Activated T-helper 2 cell treated with anti-CD3 and anti-CD28 coated beads, Interferon-gamma antibody, Interleukin-2, Interleukin-4, amounts not matched to agents 10 μg/mL and 5 μg/mL and 100 μg/mL, durations not matched to agents 14 hours and 24 hours and 36 hours (primary cell): ENCODE measurements at regions not wholly inside any gene's neighbourhood (a gene's known extent, or its start where the extent isn't known, plus 50 kb on each side); places are given as distances from the start of the nearest gene placed in this dataset.
"Not testable (repeated sequence)": the region's sequence is repeated elsewhere in the genome, so short reads cannot be mapped to it uniquely, and the experiment has no call there.

Experiments used
- DNase-seq: peaks from one replicate; pipeline ENCODE4 v3.0.0; 2021; ENCODE audit warnings: low spot score
- H3K27ac Mint-ChIP-seq: one replicate; pipeline ENCODE4 v1.8.0; 2021; ENCODE audit warnings: mixed read lengths
- H3K27me3 Mint-ChIP-seq: one replicate; pipeline ENCODE4 v1.8.0; 2021; ENCODE audit warnings: low read depth, mixed read lengths
- H3K36me3 Mint-ChIP-seq: one replicate; pipeline ENCODE4 v1.8.0; 2021; ENCODE audit warnings: low read depth, mixed read lengths
- H3K4me1 Mint-ChIP-seq: one replicate; pipeline ENCODE4 v1.8.0; 2021; ENCODE audit warnings: low read depth, mixed read lengths
- H3K4me3 Mint-ChIP-seq: one replicate; pipeline ENCODE4 v1.8.0; 2021; ENCODE audit warnings: low read depth, mild to moderate bottlenecking, moderate library complexity, mixed read lengths
- H3K9me3 Mint-ChIP-seq: one replicate; pipeline ENCODE4 v1.8.0; 2021; ENCODE audit warnings: mixed read lengths
- intact Hi-C: fragments of 100-400 bp; cut with micrococcal nuclease; formaldehyde crosslinking; loops from one replicate; pipeline ENCODE4 v1.15.1; 2023

DNA sequence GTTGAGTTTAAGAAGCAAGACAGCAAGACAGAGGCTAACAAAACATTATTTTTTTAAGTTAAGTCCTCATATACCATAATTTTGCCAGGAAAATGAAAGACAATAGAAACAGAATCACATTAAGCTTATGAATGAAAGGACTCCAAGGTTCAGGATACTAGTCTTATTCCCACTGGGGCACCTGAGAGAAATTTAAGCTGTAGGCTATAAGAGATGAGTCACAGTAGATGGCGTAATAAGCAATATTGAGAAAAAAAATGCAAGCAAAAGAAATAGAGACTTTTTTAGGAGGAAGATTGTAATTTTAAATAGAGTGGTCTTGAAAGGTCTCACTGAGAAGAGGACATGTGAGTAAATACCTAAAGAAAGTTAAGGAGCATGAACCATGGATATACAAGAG, 57.1 kb upstream of the KIF2B start:
- H3K27ac Mint-ChIP-seq: no peak overlapping the region
- no peaks in the 10 kb centered on the region for H3K27me3 Mint-ChIP-seq
- no peaks in the 10 kb centered on the region for H3K36me3 Mint-ChIP-seq
- H3K9me3 Mint-ChIP-seq: peaks cover 43% of the 10 kb centered on the region
- no peak overlapping the region for H3K4me3 Mint-ChIP-seq
- no peak for DNase-seq
- intact Hi-C loops: no loop called here
- no peaks in the 10 kb centered on the region for H3K4me1 Mint-ChIP-seq

DNA sequence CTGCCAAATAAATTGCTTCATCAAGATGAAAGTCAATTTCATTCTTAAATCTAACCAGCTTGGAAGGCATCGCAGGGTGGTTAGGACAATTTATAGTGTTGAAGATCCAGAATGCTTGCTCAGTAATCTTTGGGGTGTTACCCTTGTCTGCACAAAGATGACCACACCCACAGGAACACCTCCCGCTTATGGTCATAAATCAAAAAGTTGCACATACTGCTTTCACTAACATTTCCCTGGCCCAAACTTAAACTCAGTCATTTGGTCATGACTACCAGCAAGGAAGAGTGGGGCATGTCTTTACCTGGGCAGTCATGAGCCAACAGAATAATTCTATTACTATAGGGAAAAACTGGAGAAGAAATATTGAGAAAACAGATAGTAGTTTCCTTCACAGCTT, 57.6 kb upstream of the KIF2B start:
- no peaks in the 10 kb centered on the region for H3K36me3 Mint-ChIP-seq
- peaks cover 43% of the 10 kb centered on the region for H3K9me3 Mint-ChIP-seq
- H3K27ac Mint-ChIP-seq: no peak overlapping the region
- intact Hi-C loops: no loop called here
- H3K4me3 Mint-ChIP-seq: no peak overlapping the region
- H3K27me3 Mint-ChIP-seq: no peaks in the 10 kb centered on the region
- no peak for DNase-seq
- H3K4me1 Mint-ChIP-seq: no peaks in the 10 kb centered on the region

DNA sequence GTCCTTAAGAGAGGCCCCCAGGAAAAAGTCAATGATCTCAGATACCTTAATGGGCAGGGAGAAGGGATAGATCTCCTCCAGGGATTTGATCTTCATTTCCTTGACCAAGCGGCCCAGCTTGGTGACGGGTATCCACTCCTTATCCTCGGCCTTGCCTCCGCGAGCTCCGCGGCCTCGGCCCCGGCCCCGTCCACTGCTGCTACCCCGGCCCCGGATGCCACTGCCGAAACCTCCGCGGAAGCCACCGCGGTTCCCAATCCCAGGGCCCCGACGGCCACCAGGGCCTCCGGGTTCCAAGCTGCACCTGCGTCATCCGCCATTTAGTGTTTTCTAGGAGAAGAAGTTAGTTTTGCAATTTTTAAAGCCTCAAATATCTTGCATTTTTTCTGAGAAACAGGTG, 65.2 kb upstream of the KIF2B start:
- no peaks in the 10 kb centered on the region for H3K4me1 Mint-ChIP-seq
- DNase-seq: no peak
- H3K36me3 Mint-ChIP-seq: no peaks in the 10 kb centered on the region
- intact Hi-C loops: no loop called here
- no peak overlapping the region for H3K4me3 Mint-ChIP-seq
- H3K27ac Mint-ChIP-seq: no peak overlapping the region
- H3K27me3 Mint-ChIP-seq: no peaks in the 10 kb centered on the region
- peaks cover 30% of the 10 kb centered on the region for H3K9me3 Mint-ChIP-seq

DNA sequence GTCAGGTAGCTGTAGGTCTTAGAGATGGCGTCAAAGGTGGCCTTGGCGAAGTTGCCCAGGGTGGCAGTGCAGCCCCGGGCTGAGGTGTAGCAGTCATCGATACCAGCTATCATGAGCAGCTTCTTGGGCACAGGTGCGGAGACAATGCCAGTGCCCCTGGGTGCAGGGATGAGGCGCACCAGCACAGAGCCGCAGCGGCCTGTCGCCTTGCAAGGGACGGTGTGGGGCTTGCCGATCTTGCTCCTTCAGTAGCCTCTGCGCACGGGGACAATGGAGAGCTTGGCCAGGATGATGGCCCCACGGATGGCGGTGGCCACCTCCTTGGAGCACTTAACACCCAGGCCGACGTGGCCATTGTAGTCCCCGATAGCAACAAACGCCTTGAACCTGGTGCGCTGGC, 65.6 kb upstream of the KIF2B start:
- H3K36me3 Mint-ChIP-seq, H3K27me3 Mint-ChIP-seq, H3K27ac Mint-ChIP-seq, H3K4me1 Mint-ChIP-seq, H3K4me3 Mint-ChIP-seq, intact Hi-C loops, DNase-seq: not testable (repeated sequence)
- peaks cover 30% of the 10 kb centered on the region for H3K9me3 Mint-ChIP-seq

DNA sequence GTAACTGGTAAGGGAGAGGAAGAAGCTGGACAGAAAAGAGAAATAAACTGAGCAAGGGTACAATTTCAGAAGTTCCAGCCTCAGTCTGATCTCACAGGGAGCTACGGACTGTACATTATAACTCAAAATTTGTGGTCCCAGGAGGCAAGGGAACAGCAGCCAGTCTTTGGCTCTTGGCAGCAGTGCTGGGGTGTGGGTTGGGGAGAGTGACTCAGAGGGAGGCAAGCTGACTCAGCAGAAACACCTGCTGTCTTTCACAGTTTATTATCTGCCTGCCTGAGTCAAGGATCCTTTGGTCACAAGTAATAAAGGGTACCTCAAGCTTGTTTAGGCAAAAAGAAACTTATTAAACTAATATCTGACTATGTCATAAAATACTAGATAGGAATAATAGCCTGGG, 73.5 kb upstream of the KIF2B start:
- H3K9me3 Mint-ChIP-seq: peaks cover 21% of the 10 kb centered on the region
- intact Hi-C loops: no loop called here
- H3K36me3 Mint-ChIP-seq: no peaks in the 10 kb centered on the region
- H3K4me1 Mint-ChIP-seq: no peaks in the 10 kb centered on the region
- H3K27ac Mint-ChIP-seq: no peak overlapping the region
- no peak overlapping the region for H3K4me3 Mint-ChIP-seq
- no peaks in the 10 kb centered on the region for H3K27me3 Mint-ChIP-seq
- DNase-seq: no peak

DNA sequence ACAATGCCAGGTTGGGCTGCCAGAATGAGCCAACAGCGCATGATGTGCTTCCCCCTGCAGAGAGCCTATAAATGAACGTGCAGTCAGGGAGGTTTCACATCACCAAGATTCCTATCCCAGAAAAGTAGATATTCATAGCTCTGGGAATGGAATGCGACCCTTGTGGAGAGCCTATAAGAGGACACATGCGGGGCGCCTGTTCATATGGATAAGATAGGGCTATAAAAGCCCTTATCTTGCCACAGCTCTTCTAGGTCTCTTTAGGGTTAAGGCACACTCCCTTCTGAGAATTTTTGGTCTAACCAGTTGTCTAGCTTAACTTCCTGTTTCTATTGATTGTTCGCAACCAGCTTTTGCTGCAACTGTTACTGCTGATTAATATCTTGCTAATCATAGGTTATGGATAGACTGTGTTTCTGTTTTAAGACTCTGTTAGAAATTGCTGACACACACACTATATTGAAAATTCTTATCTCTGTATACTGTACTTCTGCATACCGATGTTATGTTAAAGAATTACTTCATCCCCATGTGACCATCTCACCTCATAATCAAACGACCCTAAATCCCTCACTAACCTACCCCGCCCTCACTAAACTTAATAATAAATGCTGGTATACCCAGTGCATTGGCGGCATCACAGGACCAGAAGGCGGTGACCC, 74.4 kb upstream of the KIF2B start:
- H3K27ac Mint-ChIP-seq, H3K36me3 Mint-ChIP-seq, H3K4me1 Mint-ChIP-seq, H3K4me3 Mint-ChIP-seq, DNase-seq, intact Hi-C loops, H3K27me3 Mint-ChIP-seq: not testable (repeated sequence)
- peaks cover 18% of the 10 kb centered on the region for H3K9me3 Mint-ChIP-seq

DNA sequence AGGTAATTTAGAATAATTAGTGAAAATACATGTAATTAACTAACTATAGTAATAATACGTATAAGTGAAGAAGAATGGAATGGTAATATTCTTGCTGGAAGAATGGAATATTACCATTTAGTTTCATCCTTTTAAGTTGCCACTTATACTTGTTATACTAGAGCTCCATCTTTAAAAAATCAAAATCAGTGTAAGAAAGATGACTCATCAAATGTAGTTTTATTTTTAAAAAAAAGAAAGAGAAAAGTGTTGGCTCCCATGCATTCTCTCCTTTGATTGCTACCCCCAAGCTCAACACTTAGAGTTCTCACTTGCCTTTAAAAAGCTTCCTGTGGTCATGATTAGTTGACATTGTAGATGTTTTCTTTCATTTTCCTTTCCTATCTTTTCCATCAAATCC, 82.4 kb upstream of the KIF2B start:
- intact Hi-C loops: no loop called here
- peaks cover 47% of the 10 kb centered on the region for H3K9me3 Mint-ChIP-seq

DNA sequence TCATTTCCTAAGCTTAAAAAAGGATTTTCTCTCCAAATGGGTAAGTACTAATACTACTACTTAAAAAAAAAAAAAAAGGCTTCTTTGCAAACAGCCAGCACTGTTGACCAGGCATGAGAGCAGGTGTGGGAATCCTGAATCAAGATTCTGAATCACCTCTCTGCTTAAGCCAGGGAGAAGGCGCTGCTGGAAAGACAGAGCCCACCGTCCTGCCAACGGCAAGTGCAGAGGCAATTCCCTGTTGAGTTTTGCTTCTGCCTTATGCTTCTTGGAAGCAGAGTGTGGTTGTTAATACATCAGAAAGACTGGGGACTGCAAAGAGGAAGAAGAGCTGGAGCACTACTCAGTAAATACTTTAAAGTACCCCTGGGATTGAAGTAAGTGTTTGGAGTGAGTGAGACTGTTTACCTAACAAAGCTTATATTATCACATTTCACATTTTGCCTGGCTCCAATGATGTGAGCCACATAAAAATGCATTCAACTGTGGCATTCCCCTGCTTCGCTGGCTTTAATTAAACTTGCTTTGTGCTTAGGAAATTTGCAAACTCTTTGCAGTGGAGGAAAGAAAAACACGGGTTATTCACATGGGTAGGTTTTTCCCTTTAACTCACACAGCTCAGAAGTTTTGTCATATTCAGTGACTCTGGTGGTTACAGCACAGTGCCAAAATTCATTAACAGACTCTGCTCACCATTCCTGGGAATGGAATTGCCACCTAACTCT, 86.0 kb upstream of the KIF2B start:
- Mint-ChIP-seq H3K27me3 (no peaks in the 10 kb centered on the region), H3K27ac (no peak overlapping the region), H3K9me3 (peaks cover 51% of the 10 kb centered on the region), H3K4me3 (no peak overlapping the region), H3K4me1 (no peaks in the 10 kb centered on the region), H3K36me3 (no peaks in the 10 kb centered on the region)
- intact Hi-C loops: no loop called here
- no peak for DNase-seq

More for the DNA sequence above, 82.4 kb upstream of the KIF2B start:
- Mint-ChIP-seq H3K36me3 (no peaks in the 10 kb centered on the region), H3K27ac (no peak overlapping the region), H3K27me3 (no peaks in the 10 kb centered on the region), H3K4me3 (no peak overlapping the region), H3K4me1 (no peaks in the 10 kb centered on the region)
- DNase-seq: no peak

DNA sequence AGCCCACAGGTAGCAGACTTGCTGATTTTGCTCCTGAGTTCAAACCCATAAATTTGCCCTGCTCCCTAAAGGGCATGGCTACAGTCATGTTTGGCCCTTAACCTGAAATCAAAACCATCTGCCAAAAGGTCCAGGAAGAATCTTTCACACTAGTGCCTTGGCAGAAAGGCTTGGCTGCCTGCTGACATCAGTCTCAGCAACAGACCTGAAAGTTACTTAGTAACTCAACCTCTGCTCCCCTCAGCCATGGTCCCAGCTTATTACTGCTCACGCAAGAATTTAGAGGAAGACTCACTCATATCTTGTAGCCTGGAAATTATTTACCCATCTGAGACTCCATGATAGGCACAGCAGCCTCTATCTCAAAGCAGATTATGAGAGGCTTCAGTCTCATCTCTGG, 98.0 kb upstream of the KIF2B start:
- peaks cover 29% of the 10 kb centered on the region for H3K9me3 Mint-ChIP-seq
- H3K4me1 Mint-ChIP-seq: no peaks in the 10 kb centered on the region
- no peak overlapping the region for H3K4me3 Mint-ChIP-seq
- H3K27ac Mint-ChIP-seq: no peak overlapping the region
- DNase-seq: no peak
- no peaks in the 10 kb centered on the region for H3K27me3 Mint-ChIP-seq
- intact Hi-C loops: no loop called here
- H3K36me3 Mint-ChIP-seq: no peaks in the 10 kb centered on the region

DNA sequence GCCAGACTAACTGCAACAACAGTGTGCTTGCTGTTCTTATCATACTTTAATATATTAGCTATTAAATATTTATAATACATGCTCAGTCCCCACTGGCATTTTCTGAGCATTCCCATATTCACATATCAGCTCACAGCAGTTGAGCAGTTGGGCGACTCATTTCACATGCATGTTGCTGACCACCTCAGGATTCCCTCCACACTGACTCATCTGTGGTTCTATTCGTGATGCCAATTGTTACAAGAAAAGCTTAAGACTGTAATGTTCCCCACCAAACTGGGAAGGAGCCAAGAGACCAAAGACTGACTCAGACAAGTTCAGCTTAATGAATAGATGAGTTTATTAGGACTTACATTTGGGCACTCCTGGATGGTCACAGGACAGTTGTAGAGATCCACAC, 100.3 kb upstream of the KIF2B start:
- Mint-ChIP-seq H3K4me1 (no peaks in the 10 kb centered on the region), H3K27me3 (no peaks in the 10 kb centered on the region), H3K27ac (no peak overlapping the region), H3K36me3 (no peaks in the 10 kb centered on the region), H3K4me3 (no peak overlapping the region), H3K9me3 (peaks cover 24% of the 10 kb centered on the region)
- DNase-seq: no peak
- intact Hi-C loops: no loop called here

DNA sequence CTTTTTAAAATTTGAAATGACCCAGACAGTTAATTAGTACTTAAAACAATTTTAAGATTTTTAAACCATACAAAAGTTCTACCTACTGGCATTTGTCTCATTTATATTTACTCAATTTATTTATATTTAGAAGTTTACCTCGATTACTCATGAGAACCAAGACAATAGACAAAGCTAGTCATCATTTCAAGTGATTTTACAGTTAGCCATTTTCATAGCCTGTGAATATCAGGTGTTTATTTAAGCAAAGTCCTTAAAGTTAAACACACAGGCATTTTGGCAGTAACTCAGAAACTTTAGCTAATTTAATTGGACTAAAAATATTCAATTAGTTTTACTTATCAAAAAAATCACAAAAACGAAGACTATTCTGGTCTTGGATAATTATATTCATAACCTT, 101.6 kb upstream of the KIF2B start:
- Mint-ChIP-seq H3K27me3 (no peaks in the 10 kb centered on the region), H3K9me3 (peaks cover 25% of the 10 kb centered on the region)

DNA sequence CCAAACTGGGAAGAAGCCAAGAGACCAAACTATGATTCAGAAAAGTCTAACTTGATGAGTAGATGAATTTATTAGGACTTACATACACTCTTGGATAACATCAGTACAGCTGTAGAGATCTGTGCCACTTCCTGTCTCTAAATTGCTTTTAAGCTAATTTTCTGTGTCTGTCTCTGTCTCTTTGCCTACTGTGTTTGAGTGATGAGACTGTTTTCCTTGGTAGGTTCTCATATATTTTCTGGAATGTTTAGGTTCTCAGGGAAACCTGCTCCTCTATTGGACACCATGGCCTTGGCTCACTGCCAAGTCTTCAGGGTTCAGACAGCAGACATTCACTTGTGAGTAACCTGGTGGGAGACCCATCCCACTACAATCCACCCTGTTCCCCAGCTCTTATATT, 103.5 kb upstream of the KIF2B start:
- H3K4me1 Mint-ChIP-seq: no peaks in the 10 kb centered on the region
- no peaks in the 10 kb centered on the region for H3K36me3 Mint-ChIP-seq
- no peak for DNase-seq
- no peaks in the 10 kb centered on the region for H3K27me3 Mint-ChIP-seq
- intact Hi-C loops: no loop called here
- no peak overlapping the region for H3K4me3 Mint-ChIP-seq
- H3K27ac Mint-ChIP-seq: no peak overlapping the region
- peaks cover 21% of the 10 kb centered on the region for H3K9me3 Mint-ChIP-seq

More for the DNA sequence above, 101.6 kb upstream of the KIF2B start:
- H3K27ac Mint-ChIP-seq: no peak overlapping the region
- H3K4me1 Mint-ChIP-seq: no peaks in the 10 kb centered on the region
- H3K36me3 Mint-ChIP-seq: no peaks in the 10 kb centered on the region
- H3K4me3 Mint-ChIP-seq: no peak overlapping the region
- DNase-seq: no peak
- intact Hi-C loops: no loop called here

DNA sequence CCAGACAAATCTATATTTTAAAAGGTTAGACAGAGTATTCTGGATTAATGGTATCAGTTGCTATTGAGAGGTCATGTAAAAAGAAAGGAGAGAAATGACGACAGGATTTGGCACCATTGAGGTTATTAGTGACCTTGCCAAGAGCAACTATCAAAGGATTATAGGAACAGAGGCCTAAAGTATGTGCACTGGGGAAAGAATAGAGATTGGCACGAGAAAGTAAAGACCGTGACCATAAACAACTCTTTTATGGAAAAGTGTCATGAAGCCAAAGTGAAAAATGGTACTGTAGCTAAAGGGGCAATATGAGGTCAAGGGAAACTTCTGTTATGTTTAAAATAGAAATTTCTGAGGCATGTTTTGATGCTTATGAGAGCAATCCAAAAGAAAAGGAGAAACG, 115.2 kb upstream of the KIF2B start:
- no peak overlapping the region for H3K4me3 Mint-ChIP-seq
- intact Hi-C loops: no loop called here
- H3K27ac Mint-ChIP-seq: no peak overlapping the region
- H3K36me3 Mint-ChIP-seq: no peaks in the 10 kb centered on the region
- H3K4me1 Mint-ChIP-seq: no peaks in the 10 kb centered on the region
- no peaks in the 10 kb centered on the region for H3K27me3 Mint-ChIP-seq
- DNase-seq: no peak
- peaks cover 58% of the 10 kb centered on the region for H3K9me3 Mint-ChIP-seq
